HFFc6 (cell line): ENCODE measurements at regions not wholly inside any gene's neighbourhood (a gene's known extent, or its start where the extent isn't known, plus 50 kb on each side); places are given as distances from the start of the nearest gene placed in this dataset.

Experiments
- DNase-seq: peaks from one replicate; pipeline ENCODE4 v3.0.0-alpha.2; 2018
- H3K27ac Mint-ChIP-seq: 2 replicates; pipeline ENCODE4 v1.8.0; 2020; ENCODE audit warnings: mild to moderate bottlenecking, mixed read lengths
- H3K27me3 Mint-ChIP-seq: 2 replicates; pipeline ENCODE4 v1.8.0; 2021; ENCODE audit warnings: mild to moderate bottlenecking, moderate library complexity, mixed read lengths; ENCODE audit not compliant: insufficient read depth
- H3K36me3 Mint-ChIP-seq: 2 replicates; pipeline ENCODE4 v1.8.0; 2021; ENCODE audit warnings: low read depth, mixed read lengths
- H3K4me1 Mint-ChIP-seq: 2 replicates; pipeline ENCODE4 v1.8.0; 2020; ENCODE audit warnings: low read depth, mixed read lengths
- H3K4me3 Mint-ChIP-seq: 2 replicates; pipeline ENCODE4 v1.8.0; 2020; ENCODE audit warnings: mild to moderate bottlenecking, moderate library complexity, mixed read lengths
- H3K9me3 Mint-ChIP-seq: 2 replicates; pipeline ENCODE4 v1.8.0; 2020; ENCODE audit warnings: mild to moderate bottlenecking, mixed read lengths
- TF ChIP-seq, protein P1 (sequence below): fragments of 200-600 bp; sonication (generic); IDR thresholded peaks from 2 replicates; pipeline ENCODE4 v1.5.0; 2021; ENCODE audit warnings: antibody characterized with exemption, mild to moderate bottlenecking

DNA sequence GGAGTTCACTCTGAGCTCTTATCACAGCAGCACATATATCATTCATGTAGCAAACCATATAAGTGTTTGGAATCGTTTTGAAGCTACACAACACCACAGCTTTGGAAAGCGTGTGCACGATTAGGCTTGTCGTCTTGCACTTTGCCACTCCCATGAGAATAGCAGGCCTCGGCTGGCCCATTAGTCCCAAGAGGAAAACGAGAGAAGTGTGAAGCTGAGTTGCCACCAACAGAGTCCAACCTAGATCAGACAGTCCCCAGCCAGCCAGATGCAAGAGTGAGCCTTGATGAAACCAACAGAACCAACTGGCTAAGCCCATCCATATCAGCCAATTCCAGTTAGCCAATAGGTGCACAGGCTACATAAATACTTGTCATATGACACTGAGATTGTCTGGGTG, 238.4 kb downstream of the C1orf94 start:
- H3K4me3 Mint-ChIP-seq: no peak overlapping the region
- TF ChIP-seq, protein P1, sequence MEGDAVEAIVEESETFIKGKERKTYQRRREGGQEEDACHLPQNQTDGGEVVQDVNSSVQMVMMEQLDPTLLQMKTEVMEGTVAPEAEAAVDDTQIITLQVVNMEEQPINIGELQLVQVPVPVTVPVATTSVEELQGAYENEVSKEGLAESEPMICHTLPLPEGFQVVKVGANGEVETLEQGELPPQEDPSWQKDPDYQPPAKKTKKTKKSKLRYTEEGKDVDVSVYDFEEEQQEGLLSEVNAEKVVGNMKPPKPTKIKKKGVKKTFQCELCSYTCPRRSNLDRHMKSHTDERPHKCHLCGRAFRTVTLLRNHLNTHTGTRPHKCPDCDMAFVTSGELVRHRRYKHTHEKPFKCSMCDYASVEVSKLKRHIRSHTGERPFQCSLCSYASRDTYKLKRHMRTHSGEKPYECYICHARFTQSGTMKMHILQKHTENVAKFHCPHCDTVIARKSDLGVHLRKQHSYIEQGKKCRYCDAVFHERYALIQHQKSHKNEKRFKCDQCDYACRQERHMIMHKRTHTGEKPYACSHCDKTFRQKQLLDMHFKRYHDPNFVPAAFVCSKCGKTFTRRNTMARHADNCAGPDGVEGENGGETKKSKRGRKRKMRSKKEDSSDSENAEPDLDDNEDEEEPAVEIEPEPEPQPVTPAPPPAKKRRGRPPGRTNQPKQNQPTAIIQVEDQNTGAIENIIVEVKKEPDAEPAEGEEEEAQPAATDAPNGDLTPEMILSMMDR: no peak
- no peak overlapping the region for H3K27ac Mint-ChIP-seq
- no peaks in the 10 kb centered on the region; the same call in 1 of the 2 replicates for H3K36me3 Mint-ChIP-seq
- DNase-seq: no peak
- H3K9me3 Mint-ChIP-seq: peaks cover 68% of the 10 kb centered on the region
- no peaks in the 10 kb centered on the region; the same call in 1 of the 2 replicates for H3K27me3 Mint-ChIP-seq
- H3K4me1 Mint-ChIP-seq: no peaks in the 10 kb centered on the region

DNA sequence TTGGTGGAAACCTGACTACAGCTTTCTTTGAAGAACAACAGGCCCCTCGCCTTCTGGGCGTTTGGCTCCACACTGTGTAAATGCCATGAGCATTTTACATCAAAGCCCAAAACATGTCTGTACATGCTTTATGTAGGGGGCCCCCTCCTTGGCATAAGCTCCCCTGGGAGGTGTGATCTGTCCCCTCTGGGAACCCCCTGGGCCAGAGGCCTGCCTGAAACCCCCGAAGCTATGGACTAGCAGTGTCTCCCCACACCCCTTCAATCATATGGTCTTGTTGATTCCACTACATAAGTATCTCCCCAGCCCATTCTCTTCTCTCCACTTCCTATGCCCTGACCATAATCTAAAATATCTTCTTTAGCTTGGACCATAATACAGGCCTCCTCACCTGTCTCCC, 241.5 kb downstream of the C1orf94 start:
- Mint-ChIP-seq H3K27me3 (no peaks in the 10 kb centered on the region; the same call in 1 of the 2 replicates), H3K27ac (no peak overlapping the region), H3K9me3 (peaks cover 62% of the 10 kb centered on the region), H3K36me3 (no peaks in the 10 kb centered on the region; the same call in 1 of the 2 replicates), H3K4me1 (no peaks in the 10 kb centered on the region), H3K4me3 (no peak overlapping the region)
- TF ChIP-seq, protein P1: no peak
- no peak for DNase-seq

DNA sequence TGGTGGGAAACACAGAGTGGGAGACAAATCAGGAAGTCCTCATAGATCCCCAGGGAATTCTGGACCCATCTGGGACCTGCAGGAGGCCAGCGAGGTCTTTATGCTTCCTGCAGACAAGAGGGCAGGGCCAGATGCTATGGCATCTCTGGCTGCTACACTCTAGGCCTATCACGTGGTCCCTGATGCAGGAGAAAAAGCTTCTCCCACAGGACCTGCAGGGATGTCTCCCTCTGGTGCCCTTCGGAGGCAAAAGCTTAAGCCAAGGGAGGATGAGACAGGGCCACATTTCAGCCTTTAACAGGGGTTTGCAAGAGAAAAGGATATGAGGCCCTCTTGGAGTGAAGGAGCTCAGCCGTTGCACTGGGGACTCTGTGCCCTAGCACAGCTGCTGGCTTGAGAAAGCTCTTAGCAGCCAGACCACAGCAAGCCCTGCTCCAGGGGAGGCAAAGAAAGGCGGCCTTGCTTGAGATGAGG, 243.0 kb downstream of the C1orf94 start:
- Mint-ChIP-seq H3K36me3 (no peaks in the 10 kb centered on the region; the same call in 1 of the 2 replicates), H3K4me1 (no peaks in the 10 kb centered on the region), H3K4me3 (no peak overlapping the region), H3K27ac (no peak overlapping the region), H3K9me3 (peaks cover 62% of the 10 kb centered on the region), H3K27me3 (no peaks in the 10 kb centered on the region; the same call in 1 of the 2 replicates)
- TF ChIP-seq, protein P1: no peak
- no peak for DNase-seq

DNA sequence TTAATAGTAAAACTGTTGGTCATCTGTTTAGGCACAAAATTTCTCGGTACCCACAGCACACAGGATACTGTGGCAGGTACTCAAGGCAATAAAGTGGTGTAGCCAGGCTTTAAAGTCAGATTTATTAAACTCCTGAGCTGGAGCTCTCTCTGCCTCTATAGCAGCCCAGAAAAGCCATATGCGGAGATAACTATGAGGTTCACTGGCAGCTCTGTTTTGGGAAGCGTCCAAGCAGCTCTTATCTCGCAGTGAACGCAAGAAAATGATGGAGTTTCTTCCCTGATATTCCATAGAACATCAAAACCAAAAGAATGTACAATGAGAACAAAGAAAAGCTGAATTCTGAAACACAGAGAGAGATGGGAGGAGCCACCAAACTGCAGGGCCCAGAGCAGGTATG, 248.3 kb downstream of the C1orf94 start:
- TF ChIP-seq, protein P1: no peak
- DNase-seq: no peak
- H3K27ac Mint-ChIP-seq: no peak overlapping the region
- H3K4me3 Mint-ChIP-seq: no peak overlapping the region
- no peaks in the 10 kb centered on the region for H3K4me1 Mint-ChIP-seq
- no peaks in the 10 kb centered on the region for H3K27me3 Mint-ChIP-seq
- H3K9me3 Mint-ChIP-seq: peaks cover 47% of the 10 kb centered on the region
- peaks cover 5% of the 10 kb centered on the region for H3K36me3 Mint-ChIP-seq

DNA sequence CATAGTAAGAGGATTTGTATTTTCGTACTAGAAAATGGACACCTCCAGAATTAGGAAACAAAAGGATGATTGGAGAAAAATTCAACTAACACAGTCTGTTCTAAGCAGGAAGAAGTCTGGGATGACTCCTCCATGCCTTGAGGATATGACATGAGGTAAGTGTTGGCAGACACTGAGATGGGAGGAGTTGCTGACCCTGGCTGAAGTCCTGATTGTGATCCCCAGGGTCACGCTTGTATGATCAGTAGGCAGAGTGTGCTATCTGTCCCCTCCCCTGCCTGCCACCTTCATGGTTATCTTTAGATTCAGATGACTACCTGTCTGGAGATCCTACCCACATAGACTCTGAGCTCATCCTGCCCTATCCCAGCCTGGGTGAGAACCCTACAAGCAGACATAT, 249.1 kb downstream of the C1orf94 start:
- Mint-ChIP-seq H3K4me3 (no peak overlapping the region), H3K36me3 (peaks cover 5% of the 10 kb centered on the region), H3K4me1 (no peaks in the 10 kb centered on the region), H3K9me3 (peaks cover 47% of the 10 kb centered on the region), H3K27me3 (no peaks in the 10 kb centered on the region), H3K27ac (no peak overlapping the region)
- no peak for DNase-seq
- TF ChIP-seq, protein P1: no peak
